OCI-LY3 (cell line): ENCODE measurements at regions not wholly inside any gene's neighbourhood (a gene's known extent, or its start where the extent isn't known, plus 50 kb on each side); places are given as distances from the start of the nearest gene placed in this dataset.

Experiments
- H2AFZ ChIP-seq: fragments of 200-600, 300-600 bp; shearing (Covaris generic); 2 replicates; pipeline ENCODE4 v1.6.0; 2014; ENCODE audit warnings: antibody characterized with exemption, low read depth, low read length
- H3K27ac ChIP-seq: fragments of 200-600, 300-600 bp; sonication (generic); 2 replicates; pipeline ENCODE4 v1.5.1; 2014; ENCODE audit warnings: mild to moderate bottlenecking, low read length, moderate library complexity, mixed read lengths
- H3K27me3 ChIP-seq: fragments of 200-600, 300-600 bp; sonication (generic); 2 replicates; pipeline ENCODE4 v1.6.1; 2014; ENCODE audit warnings: low read depth, low read length, mixed read lengths
- H3K36me3 ChIP-seq: fragments of 200-600, 300-600 bp; sonication (generic); replicated peaks from 2 replicates; pipeline ENCODE3; 2014; ENCODE audit warnings: low read depth, low read length, mixed read lengths
- H3K4me1 ChIP-seq: fragments of 300-600, 200-600 bp; sonication (generic); 2 replicates; pipeline ENCODE4 v1.6.1; 2014; ENCODE audit warnings: low read length, mixed read lengths
- H3K4me2 ChIP-seq: fragments of 200-600, 300-600 bp; sonication (generic); 2 replicates; pipeline ENCODE4 v1.6.1; 2014; ENCODE audit warnings: low read length, mixed read lengths
- H3K4me3 ChIP-seq: fragments of 300-600, 200-600 bp; sonication (generic); 2 replicates; pipeline ENCODE4 v1.5.1; 2014; ENCODE audit warnings: antibody characterized with exemption, mild to moderate bottlenecking, low read length, moderate library complexity
- H3K79me2 ChIP-seq: fragments of 300-600, 200-600 bp; shearing (Covaris generic); 2 replicates; pipeline ENCODE4 v1.6.1; 2014; ENCODE audit warnings: mild to moderate bottlenecking, low read length, mixed read lengths
- H3K9ac ChIP-seq: fragments of 300-600, 200-600 bp; shearing (Covaris generic); 2 replicates; pipeline ENCODE4 v1.6.0; 2014; ENCODE audit warnings: mild to moderate bottlenecking, low read length, moderate library complexity
- H3K9me3 ChIP-seq: fragments of 200-600, 300-600 bp; shearing (Covaris generic); 2 replicates; pipeline ENCODE4 v1.6.1; 2014; ENCODE audit warnings: low read length, mixed read lengths; ENCODE audit not compliant: insufficient read depth
- H4K20me1 ChIP-seq: fragments of 200-600, 300-600 bp; sonication (generic); 2 replicates; pipeline ENCODE4 v1.6.1; 2016; ENCODE audit warnings: low read length, mixed read lengths; ENCODE audit not compliant: insufficient read depth
- CTCF ChIP-seq: fragments of 200-600, 300-600 bp; sonication (generic); IDR thresholded peaks from 2 replicates; pipeline ENCODE4 v1.5.1; 2014; ENCODE audit warnings: antibody characterized with exemption, low read length, low read depth
- EZH2phosphoT487 ChIP-seq: fragments of 200-600 bp; shearing (Covaris generic); IDR thresholded peaks from 2 replicates; pipeline ENCODE4 v1.6.1; 2018; ENCODE audit warnings: antibody characterized with exemption, mixed run types, low read depth

GRCh38 chr13:47459512-47459911 is 541.6 kb downstream of the SUCLA2 start:
- no peaks in the 10 kb centered on the region for H3K79me2 ChIP-seq
- no peaks in the 10 kb centered on the region for H3K36me3 ChIP-seq
- H3K4me3 ChIP-seq, result no peak overlapping the region
- TF ChIP-seq EZH2phosphoT487 (no peak), CTCF (peak; percentile 57)
- no peaks in the 10 kb centered on the region for H3K9me3 ChIP-seq
- H3K9ac ChIP-seq, result no peak overlapping the region
- no peak overlapping the region for H3K4me2 ChIP-seq
- H2AFZ ChIP-seq, result no peak overlapping the region
- H3K27me3 ChIP-seq, result 0 out of 2 replicates have a peak, but pooled peaks cover 5% of the 10 kb centered on the region
- H3K27ac ChIP-seq, result no peak overlapping the region
- H4K20me1 ChIP-seq, result no peaks in the 10 kb centered on the region
- H3K4me1 ChIP-seq, result no peaks in the 10 kb centered on the region

DNA sequence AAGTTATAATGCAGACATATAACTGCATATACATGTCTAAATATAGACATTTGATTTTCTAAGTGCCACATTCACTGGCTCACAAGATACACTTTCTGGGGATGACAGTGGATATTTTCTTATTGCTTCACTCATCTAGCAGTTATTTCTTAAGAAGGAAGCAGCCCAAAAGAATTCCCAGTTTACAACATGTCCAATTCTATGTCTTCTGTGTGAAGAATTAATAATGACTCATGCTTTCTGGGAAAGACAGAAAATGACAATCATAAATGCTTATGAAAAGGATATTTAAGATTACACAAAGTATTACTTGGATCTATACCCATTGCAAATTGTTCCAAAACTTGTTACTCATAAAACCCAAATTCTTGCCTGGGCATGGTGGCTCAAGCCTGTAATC is 543.4 kb downstream of the SUCLA2 start:
- no peaks in the 10 kb centered on the region for H3K79me2 ChIP-seq
- H3K4me3 ChIP-seq, result no peak overlapping the region
- no peak overlapping the region for H3K9ac ChIP-seq
- H3K27me3 ChIP-seq, result 0 out of 2 replicates have a peak, but pooled peaks cover 5% of the 10 kb centered on the region
- TF ChIP-seq CTCF (no peak), EZH2phosphoT487 (no peak)
- no peaks in the 10 kb centered on the region for H3K36me3 ChIP-seq
- no peaks in the 10 kb centered on the region for H3K4me1 ChIP-seq
- H4K20me1 ChIP-seq, result no peaks in the 10 kb centered on the region
- H2AFZ ChIP-seq, result no peak overlapping the region
- no peak overlapping the region for H3K4me2 ChIP-seq
- H3K9me3 ChIP-seq, result no peaks in the 10 kb centered on the region
- H3K27ac ChIP-seq, result no peak overlapping the region

DNA sequence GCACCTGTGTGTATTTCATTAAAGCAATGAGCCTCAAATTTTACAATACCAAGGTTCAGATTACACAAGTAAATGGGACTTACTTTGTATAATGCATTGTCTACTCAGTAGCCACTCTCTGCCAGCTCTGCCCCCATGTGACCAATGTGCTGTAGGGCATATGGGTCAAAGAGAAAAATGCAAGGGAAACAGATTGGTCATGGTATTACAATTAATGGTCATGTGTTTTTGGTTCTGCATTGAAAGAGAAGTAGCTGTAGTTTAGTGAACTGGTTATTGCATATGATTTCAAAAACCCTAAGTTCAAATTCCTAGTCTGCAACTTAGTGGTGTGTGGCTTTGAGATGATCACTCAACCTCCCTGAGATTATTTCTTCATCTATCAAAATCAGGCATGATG is 545.4 kb downstream of the SUCLA2 start:
- no peaks in the 10 kb centered on the region for H3K9me3 ChIP-seq

DNA sequence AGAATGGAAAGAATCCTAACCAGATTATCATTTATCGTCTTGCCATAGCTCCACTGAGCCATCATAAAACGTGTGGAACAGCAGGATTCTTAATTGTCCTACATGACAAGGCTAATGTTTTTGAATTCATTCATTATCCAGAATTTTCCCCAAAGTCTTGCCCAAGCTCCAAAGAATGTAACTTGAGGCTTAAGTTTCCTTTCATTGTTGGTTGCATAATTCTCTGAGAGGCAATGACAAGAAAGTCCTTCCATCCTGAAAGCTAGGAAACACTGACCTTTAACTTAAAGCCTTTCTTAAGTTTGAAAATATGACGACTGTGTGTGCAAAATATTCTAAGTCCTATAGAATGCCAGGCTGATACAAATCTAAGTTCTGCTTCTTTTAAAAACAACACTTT is 546.1 kb downstream of the SUCLA2 start:
- Histone ChIP-seq H3K9ac (no peak overlapping the region), H3K4me1 (no peaks in the 10 kb centered on the region), H3K9me3 (no peaks in the 10 kb centered on the region), H3K4me3 (no peak overlapping the region), H3K79me2 (no peaks in the 10 kb centered on the region), H4K20me1 (no peaks in the 10 kb centered on the region), H3K27ac (no peak overlapping the region), H2AFZ (no peak overlapping the region), H3K4me2 (no peak overlapping the region), H3K27me3 (0 out of 2 replicates have a peak, but pooled peaks cover 5% of the 10 kb centered on the region), H3K36me3 (no peaks in the 10 kb centered on the region)
- TF ChIP-seq EZH2phosphoT487 (no peak), CTCF (no peak)

More for the DNA sequence above, 545.4 kb downstream of the SUCLA2 start:
- H3K36me3 ChIP-seq, result no peaks in the 10 kb centered on the region
- 0 out of 2 replicates have a peak, but pooled peaks cover 5% of the 10 kb centered on the region for H3K27me3 ChIP-seq
- H3K4me3 ChIP-seq, result no peak overlapping the region
- no peak overlapping the region for H3K27ac ChIP-seq
- TF ChIP-seq EZH2phosphoT487 (no peak), CTCF (peak; percentile 48)
- no peak overlapping the region for H3K9ac ChIP-seq
- no peaks in the 10 kb centered on the region for H4K20me1 ChIP-seq
- H3K4me2 ChIP-seq, result no peak overlapping the region
- H2AFZ ChIP-seq, result no peak overlapping the region
- H3K4me1 ChIP-seq, result no peaks in the 10 kb centered on the region
- no peaks in the 10 kb centered on the region for H3K79me2 ChIP-seq
